GM12878 (cell line): ENCODE measurements at regions not wholly inside any gene's neighbourhood (a gene's known extent, or its start where the extent isn't known, plus 50 kb on each side); places are given as distances from the start of the nearest gene placed in this dataset.

Experiments used
- ATAC-seq: fragments of 200-7000 bp; cut with Tn5 transposase; 3 replicates; pipeline ENCODE4 v1.9.1; 2020; ENCODE audit warnings: mild to moderate bottlenecking, moderate library complexity
- BruUV-seq: library from RNA; stranded (reverse); fragments of 400-500 nt; replicated peaks from 2 replicates; lab custom pipeline; 2021; lab: Mats Ljungman, UMichigan
- CTCF ChIA-PET: fragments of 300-600 bp; sonication (Branson Sonifier 250); formaldehyde crosslinking; extraction: SDS; loops from one replicate; lab custom pipeline; 2021; ENCODE audit warnings: inconsistent platforms; lab: Yijun Ruan, JAX
- POLR2A ChIA-PET: fragments of 350-600 bp; formaldehyde crosslinking; extraction: SDS; loops from one replicate; lab custom pipeline; 2021; ENCODE audit warnings: inconsistent platforms; lab: Charles Lee
- RAD21 ChIA-PET: fragments of 300-600 bp; sonication (Branson Sonifier 250); formaldehyde crosslinking; loops from one replicate; lab custom pipeline; 2023; ENCODE audit warnings: antibody characterized with exemption; ENCODE audit not compliant: unreplicated experiment; lab: Charles Lee
- SMC1A ChIA-PET: fragments of 300-600 bp; sonication (Branson Sonifier 250); formaldehyde crosslinking; loops from one replicate; lab custom pipeline; 2023; ENCODE audit not compliant: unreplicated experiment, uncharacterized antibody; lab: Charles Lee
- DNase-seq: peaks from one replicate; pipeline ENCODE4 v3.0.0-alpha.2; 2011; ENCODE audit warnings: low read depth, low spot score
- FAIRE-seq: peaks from 3 replicates; lab custom pipeline; 2011; peaks lifted over from hg19 to GRCh38; lab: Jason Lieb, UNC
- H2AFZ ChIP-seq: 2 replicates; pipeline ENCODE4 v1.6.0; 2011; ENCODE audit warnings: low read depth, low read length, control low read depth; ENCODE audit not compliant: control insufficient read depth
- H3K27ac ChIP-seq: 2 replicates; pipeline ENCODE4 v1.5.1; 2011; ENCODE audit warnings: control low read depth; ENCODE audit not compliant: control insufficient read depth, insufficient read depth
- H3K27me3 ChIP-seq, 2 experiments: replicated peaks in 1 of 2; 2 replicates each; pipeline versions ENCODE4 v1.6.0 to v1.6.1; 2011; ENCODE audit warnings: low read length in 1 of 2; ENCODE audit not compliant: control insufficient read depth in 2 of 2, insufficient read depth in 2 of 2
- H3K36me3 ChIP-seq, 2 experiments: 2 replicates each; pipeline ENCODE4 v1.5.1; 2011; ENCODE audit warnings: low read length in 1 of 2; ENCODE audit not compliant: control insufficient read depth in 2 of 2, insufficient read depth in 2 of 2
- H3K4me1 ChIP-seq: 2 replicates; pipeline ENCODE4 v1.6.1; 2011; ENCODE audit warnings: mild to moderate bottlenecking, low read length, moderate library complexity, mixed read lengths; ENCODE audit not compliant: control insufficient read depth, insufficient read depth
- H3K4me2 ChIP-seq: 2 replicates; pipeline ENCODE4 v1.6.0; 2011; ENCODE audit warnings: control low read depth; ENCODE audit not compliant: control insufficient read depth, insufficient read depth
- H3K4me3 ChIP-seq: fragments of 200-600 bp; sonication (generic); 2 replicates; pipeline ENCODE4 v1.5.1; 2016
- H3K79me2 ChIP-seq: 2 replicates; pipeline ENCODE4 v1.6.0; 2011; ENCODE audit warnings: low read length; ENCODE audit not compliant: control insufficient read depth, insufficient read depth
- H3K9ac ChIP-seq: 2 replicates; pipeline ENCODE4 v1.8.0; 2011; ENCODE audit warnings: low read length, control low read depth, mixed read lengths; ENCODE audit not compliant: control insufficient read depth, insufficient read depth
- H3K9me3 ChIP-seq: replicated peaks from 3 replicates; pipeline ENCODE4 v1.5.1; 2011; ENCODE audit warnings: mild to moderate bottlenecking, low read length; ENCODE audit not compliant: control insufficient read depth, insufficient read depth
- H4K20me1 ChIP-seq: 2 replicates; pipeline ENCODE4 v1.6.0; 2011; ENCODE audit not compliant: control insufficient read depth, insufficient read depth
- ESRRA ChIP-seq: IDR thresholded peaks from 2 replicates; pipeline ENCODE4 v1.6.1; 2012; ENCODE audit warnings: mild to moderate bottlenecking, low read length, improper control_type of control experiment
- FOS ChIP-seq: IDR thresholded peaks from 3 replicates; pipeline ENCODE4 v1.6.1; 2011; ENCODE audit warnings: borderline replicate concordance; ENCODE audit not compliant: insufficient read length; ENCODE audit errors: extremely low read depth
- KAT2A ChIP-seq: conservative IDR thresholded peaks from 2 replicates; pipeline ENCODE4 v1.6.1; 2011; ENCODE audit warnings: low read depth, low read length; ENCODE audit not compliant: control insufficient read depth
- NRF1 ChIP-seq: conservative IDR thresholded peaks from 2 replicates; pipeline ENCODE4 v1.6.1; 2011; ENCODE audit warnings: mild to moderate bottlenecking, low read depth, low read length, improper control_type of control experiment
- PBX3 ChIP-seq: IDR thresholded peaks from 2 replicates; pipeline ENCODE4 v1.6.1; 2011; ENCODE audit warnings: mild to moderate bottlenecking, low read depth, low read length, moderate library complexity; ENCODE audit not compliant: insufficient replicate concordance
- RELA ChIP-seq: fragments of 450-650 bp; IDR thresholded peaks from 2 replicates; pipeline ENCODE4 v1.8.0; 2014; ENCODE audit warnings: borderline replicate concordance; ENCODE audit not compliant: partially characterized antibody
- TAF1 ChIP-seq: IDR thresholded peaks from 2 replicates; pipeline ENCODE4 v1.6.1; 2011; ENCODE audit warnings: mild to moderate bottlenecking, low read depth, low read length, borderline replicate concordance
- TARDBP ChIP-seq: IDR thresholded peaks from 2 replicates; pipeline ENCODE4 v1.6.1; 2016; ENCODE audit warnings: borderline replicate concordance
- ZNF592 ChIP-seq: fragments of 450-650 bp; IDR thresholded peaks from 2 replicates; pipeline ENCODE4 v1.6.1; 2017; ENCODE audit warnings: mild to moderate bottlenecking, moderate library complexity
- ZNF622 ChIP-seq: fragments of 450-650 bp; IDR thresholded peaks from 2 replicates; pipeline ENCODE4 v1.6.1; 2017; ENCODE audit warnings: mild to moderate bottlenecking, inconsistent platforms
- WGBS: methylation state at CpG from one replicate; pipeline ENCODE4 v1.1.6; 2016; ENCODE audit warnings: low lambda C conversion rate; ENCODE audit not compliant: insufficient replicate concordance, insufficient coverage; ENCODE audit errors: missing lambda C conversion rate; 5-methylcytosine and 5-hydroxymethylcytosine counted together
- in situ Hi-C: fragments of 300-500 bp; cut with MboI; formaldehyde crosslinking; loops from 9 replicates; pipeline ENCODE4 v1.14.3; 2018; ENCODE audit warnings: mixed read lengths
- intact Hi-C: fragments of 100-400 bp; cut with micrococcal nuclease; formaldehyde crosslinking; loops from one replicate; pipeline ENCODE4 v1.14.2; 2022; ENCODE audit not compliant: unreplicated experiment
- TF ChIP-seq, protein P1 (sequence below): fragments of 150-350 bp; IDR thresholded peaks from 2 replicates; pipeline ENCODE4 v1.6.1; 2016; ENCODE audit warnings: low read depth, low read length

DNA sequence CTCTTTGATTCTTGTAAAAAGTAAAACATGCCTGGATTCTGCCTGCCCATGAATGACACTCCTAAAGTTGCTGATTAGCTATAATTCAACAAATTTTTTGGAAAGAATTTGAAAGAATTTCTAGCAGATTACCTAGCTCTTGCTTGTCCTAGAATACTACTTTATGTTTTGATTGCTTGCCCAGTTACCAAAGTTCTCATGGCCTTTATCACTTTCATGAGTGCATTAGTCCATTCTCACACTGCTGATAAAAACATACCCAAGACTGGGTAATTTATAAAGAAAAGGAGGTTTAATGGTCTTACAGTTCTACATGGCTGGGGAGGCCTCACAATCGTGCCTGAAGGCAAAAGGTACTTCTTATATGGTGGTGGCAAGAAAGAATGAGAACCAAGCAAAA lies 1137.3 kb downstream of the SORCS1 start:
- WGBS: 0% methylated on average over 1 of the region's 1 CpG
- Histone ChIP-seq H3K27ac (no peak overlapping the region), H3K4me3 (no peak overlapping the region), H3K27me3 (no peaks in the 10 kb centered on the region), H3K36me3 (no peaks in the 10 kb centered on the region), H4K20me1 (no peaks in the 10 kb centered on the region), H3K4me2 (no peak overlapping the region), H2AFZ (no peak overlapping the region), H3K79me2 (no peaks in the 10 kb centered on the region), H3K9ac (no peak overlapping the region), H3K9me3 (no peaks in the 10 kb centered on the region), H3K4me1 (no peaks in the 10 kb centered on the region)
- ChIA-PET SMC1A (interaction anchor here (0.7 kb wide), 1 partner anchor 248 kb away, joined by 3 read pairs; no protein-coding TSS in a partner anchor), RAD21 (no interaction called here), POLR2A (no interaction called here), CTCF (interaction anchor here (1.1 kb wide), 1 partner anchor 53 kb away, joined by 4 read pairs; no protein-coding TSS in a partner anchor)
- in situ Hi-C loops (no loop called here), intact Hi-C loops (no loop called here)
- DNase-seq (no peak), FAIRE-seq (no peak), ATAC-seq (no peak)
- no TSS peak for BruUV-seq
- no peak for TF ChIP-seq KAT2A
- TF ChIP-seq ESRRA: no peak
- no peak for TF ChIP-seq RELA
- TF ChIP-seq NRF1: no peak
- no peak for TF ChIP-seq ZNF592
- TF ChIP-seq TARDBP: no peak
- no peak for TF ChIP-seq PBX3
- TF ChIP-seq TAF1: no peak
- no peak for TF ChIP-seq FOS
- TF ChIP-seq, protein P1, sequence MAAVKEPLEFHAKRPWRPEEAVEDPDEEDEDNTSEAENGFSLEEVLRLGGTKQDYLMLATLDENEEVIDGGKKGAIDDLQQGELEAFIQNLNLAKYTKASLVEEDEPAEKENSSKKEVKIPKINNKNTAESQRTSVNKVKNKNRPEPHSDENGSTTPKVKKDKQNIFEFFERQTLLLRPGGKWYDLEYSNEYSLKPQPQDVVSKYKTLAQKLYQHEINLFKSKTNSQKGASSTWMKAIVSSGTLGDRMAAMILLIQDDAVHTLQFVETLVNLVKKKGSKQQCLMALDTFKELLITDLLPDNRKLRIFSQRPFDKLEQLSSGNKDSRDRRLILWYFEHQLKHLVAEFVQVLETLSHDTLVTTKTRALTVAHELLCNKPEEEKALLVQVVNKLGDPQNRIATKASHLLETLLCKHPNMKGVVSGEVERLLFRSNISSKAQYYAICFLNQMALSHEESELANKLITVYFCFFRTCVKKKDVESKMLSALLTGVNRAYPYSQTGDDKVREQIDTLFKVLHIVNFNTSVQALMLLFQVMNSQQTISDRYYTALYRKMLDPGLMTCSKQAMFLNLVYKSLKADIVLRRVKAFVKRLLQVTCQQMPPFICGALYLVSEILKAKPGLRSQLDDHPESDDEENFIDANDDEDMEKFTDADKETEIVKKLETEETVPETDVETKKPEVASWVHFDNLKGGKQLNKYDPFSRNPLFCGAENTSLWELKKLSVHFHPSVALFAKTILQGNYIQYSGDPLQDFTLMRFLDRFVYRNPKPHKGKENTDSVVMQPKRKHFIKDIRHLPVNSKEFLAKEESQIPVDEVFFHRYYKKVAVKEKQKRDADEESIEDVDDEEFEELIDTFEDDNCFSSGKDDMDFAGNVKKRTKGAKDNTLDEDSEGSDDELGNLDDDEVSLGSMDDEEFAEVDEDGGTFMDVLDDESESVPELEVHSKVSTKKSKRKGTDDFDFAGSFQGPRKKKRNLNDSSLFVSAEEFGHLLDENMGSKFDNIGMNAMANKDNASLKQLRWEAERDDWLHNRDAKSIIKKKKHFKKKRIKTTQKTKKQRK: no peak
- TF ChIP-seq ZNF622: no peak
